HCT116 (cell line): ENCODE measurements at regions not wholly inside any gene's neighbourhood (a gene's known extent, or its start where the extent isn't known, plus 50 kb on each side); places are given as distances from the start of the nearest gene placed in this dataset.

Source experiments
- ATAC-seq: fragments of 200-7000 bp; cut with Tn5 transposase; 2 replicates; pipeline ENCODE4 v1.9.1; 2020; ENCODE audit warnings: mild to moderate bottlenecking, moderate library complexity
- BruUV-seq: library from RNA; stranded (reverse); fragments of 400-500 nt; replicated peaks from 2 replicates; lab custom pipeline; 2021; lab: Mats Ljungman, UMichigan
- CTCF ChIA-PET: fragments of 300-600 bp; sonication (Branson Sonifier 250); formaldehyde crosslinking; loops from one replicate; lab custom pipeline; 2021; ENCODE audit warnings: antibody characterized with exemption; lab: Charles Lee
- POLR2A ChIA-PET: fragments of 300-600, 350-600 bp; sonication (Branson Sonifier 250); formaldehyde crosslinking; loops from one replicate; lab custom pipeline; 2021; ENCODE audit warnings: antibody characterized with exemption; lab: Charles Lee
- RAD21 ChIA-PET, 2 experiments: fragments of 300-600 bp; sonication (Branson Sonifier 250); formaldehyde crosslinking; loops; one replicate each; lab custom pipeline; 2023; ENCODE audit warnings: low total read pairs in 2 of 2; ENCODE audit not compliant: uncharacterized antibody in 2 of 2, unreplicated experiment in 2 of 2, low non-redundant PET in 1 of 2; lab: Charles Lee
- DNase-seq: peaks from one replicate; pipeline ENCODE4 v3.0.0-alpha.2; 2010; ENCODE audit warnings: low read depth, low spot score
- H2AFZ ChIP-seq: fragments of 200-600 bp; shearing (Covaris generic), sonication (generic); 2 replicates; pipeline ENCODE4 v1.6.1; 2017; ENCODE audit warnings: low read depth, mixed run types, mixed read lengths, antibody characterized with exemption, low read length; ENCODE audit not compliant: poor library complexity, severe bottlenecking
- H3K27ac ChIP-seq: 2 replicates; pipeline ENCODE4 v1.5.1; 2012; ENCODE audit warnings: low read depth, low read length
- H3K27me3 ChIP-seq: fragments of 200-600 bp; sonication (generic); 2 replicates; pipeline ENCODE4 v1.6.1; 2016; ENCODE audit warnings: mixed run types, low read length, mixed read lengths; ENCODE audit not compliant: insufficient read depth
- H3K36me3 ChIP-seq, 2 experiments: fragments of 200-500 bp in 1 of 2; fragments of 200-600 bp in 1 of 2; sonication (Bioruptor generic) in 1 of 2; sonication (generic) in 1 of 2; 2 replicates each; pipeline versions ENCODE4 v1.5.1 to v1.6.1; 2014 to 2016; ENCODE audit warnings: low read length in 2 of 2, inconsistent platforms in 1 of 2, mixed read lengths in 1 of 2, mixed run types in 1 of 2; ENCODE audit not compliant: insufficient read depth in 2 of 2, control insufficient read depth in 1 of 2
- H3K4me1 ChIP-seq, 2 experiments: fragments of 200-600 bp in 1 of 2; sonication (generic) in 1 of 2; 2 replicates each; pipeline versions ENCODE4 v1.5.1 to v1.6.1; 2012 to 2017; ENCODE audit warnings: low read length in 2 of 2, inconsistent platforms in 1 of 2, mild to moderate bottlenecking in 1 of 2, mixed read lengths in 1 of 2, mixed run types in 1 of 2, moderate library complexity in 1 of 2; ENCODE audit not compliant: insufficient read depth in 2 of 2, control insufficient read depth in 1 of 2
- H3K4me2 ChIP-seq: fragments of 200-600 bp; sonication (generic); 2 replicates; pipeline ENCODE4 v1.6.1; 2017; ENCODE audit warnings: mixed run types, low read length, mixed read lengths
- H3K4me3 ChIP-seq, 2 experiments: fragments of 200-600 bp in 1 of 2; sonication (generic) in 1 of 2; replicated peaks in 1 of 2; 2 replicates each; pipeline ENCODE4 v1.5.1; 2011 to 2016; ENCODE audit warnings: low read length in 2 of 2, control low read depth in 1 of 2, low read depth in 1 of 2, mild to moderate bottlenecking in 1 of 2, mixed read lengths in 1 of 2, mixed run types in 1 of 2
- H3K79me2 ChIP-seq: fragments of 200-600 bp; sonication (generic); 2 replicates; pipeline ENCODE4 v1.6.1; 2017; ENCODE audit warnings: mild to moderate bottlenecking, mixed run types, low read length, moderate library complexity, mixed read lengths; ENCODE audit not compliant: insufficient read depth
- H3K9ac ChIP-seq: fragments of 200-600 bp; sonication (generic); 2 replicates; pipeline ENCODE4 v1.6.1; 2016; ENCODE audit warnings: low read length, mixed read lengths
- H3K9me2 ChIP-seq: fragments of 200-600 bp; sonication (generic), shearing (Covaris generic); 2 replicates; pipeline ENCODE4 v1.6.1; 2017; ENCODE audit warnings: mixed run types, mild to moderate bottlenecking, moderate library complexity; ENCODE audit not compliant: insufficient read depth
- H3K9me3 ChIP-seq, 2 experiments: fragments of 200-500 bp in 1 of 2; fragments of 200-600 bp in 1 of 2; sonication (Bioruptor generic) in 1 of 2; sonication (generic) in 1 of 2; 2 replicates each; pipeline ENCODE4 v1.6.1; 2014 to 2017; ENCODE audit warnings: low read length in 2 of 2, mixed read lengths in 2 of 2, inconsistent platforms in 1 of 2, low read depth in 1 of 2, mild to moderate bottlenecking in 1 of 2, mixed run types in 1 of 2, moderate library complexity in 1 of 2; ENCODE audit not compliant: control insufficient read depth in 1 of 2, insufficient read depth in 1 of 2
- H4K20me1 ChIP-seq: fragments of 200-600 bp; sonication (generic), shearing (Covaris generic); 2 replicates; pipeline ENCODE4 v1.6.1; 2017; ENCODE audit warnings: mixed run types, mild to moderate bottlenecking, moderate library complexity; ENCODE audit not compliant: insufficient read depth
- CEBPB ChIP-seq: IDR thresholded peaks from 2 replicates; pipeline ENCODE4 v1.6.1; 2012; ENCODE audit warnings: low read depth
- EGR1 ChIP-seq: IDR thresholded peaks from 2 replicates; pipeline ENCODE4 v1.6.1; 2012; ENCODE audit warnings: low read depth
- EZH2 ChIP-seq: fragments of 200-600 bp; sonication (generic); IDR thresholded peaks from 2 replicates; pipeline ENCODE4 v1.6.1; 2017; ENCODE audit warnings: antibody characterized with exemption, mixed run types
- EZH2phosphoT487 ChIP-seq: fragments of 200-600 bp; IDR thresholded peaks from 2 replicates; pipeline ENCODE4 v1.6.1; 2018; ENCODE audit warnings: antibody characterized with exemption, borderline replicate concordance
- FOSL1 ChIP-seq: IDR thresholded peaks from 2 replicates; pipeline ENCODE4 v1.6.1; 2012; ENCODE audit warnings: low read depth
- JUND ChIP-seq: IDR thresholded peaks from 2 replicates; pipeline ENCODE4 v1.6.1; 2012
- MAX ChIP-seq: IDR thresholded peaks from 2 replicates; pipeline ENCODE4 v1.6.1; 2012
- POLR2A ChIP-seq: IDR thresholded peaks from 2 replicates; pipeline ENCODE4 v1.7.0; 2011; ENCODE audit warnings: borderline replicate concordance; ENCODE audit not compliant: insufficient read depth, insufficient read length; ENCODE audit errors: extremely low read depth
- POLR2AphosphoS5 ChIP-seq: IDR thresholded peaks from 2 replicates; pipeline ENCODE4 v1.6.1; 2011; ENCODE audit warnings: mild to moderate bottlenecking, low read depth, low read length, moderate library complexity
- RAD21 ChIP-seq: IDR thresholded peaks from 2 replicates; pipeline ENCODE4 v1.6.1; 2012; ENCODE audit warnings: low read depth, mild to moderate bottlenecking
- REST ChIP-seq: IDR thresholded peaks from 2 replicates; pipeline ENCODE4 v1.6.1; 2012; ENCODE audit warnings: low read depth
- SP1 ChIP-seq: IDR thresholded peaks from 2 replicates; pipeline ENCODE4 v1.6.1; 2012; ENCODE audit warnings: low read depth
- SRF ChIP-seq: IDR thresholded peaks from 2 replicates; pipeline ENCODE4 v1.6.1; 2012; ENCODE audit warnings: low read depth
- TCF7L2 ChIP-seq: IDR thresholded peaks from 2 replicates; pipeline ENCODE4 v1.7.0; 2011; ENCODE audit warnings: borderline replicate concordance, inconsistent platforms; ENCODE audit not compliant: insufficient read depth, insufficient read length; ENCODE audit errors: extremely low read depth
- YY1 ChIP-seq: IDR thresholded peaks from 2 replicates; pipeline ENCODE4 v1.6.1; 2011; ENCODE audit warnings: low read length, low read depth, moderate library complexity, mild to moderate bottlenecking; ENCODE audit not compliant: insufficient replicate concordance; ENCODE audit errors: extremely low read depth
- ZBTB33 ChIP-seq: IDR thresholded peaks from 2 replicates; pipeline ENCODE4 v1.6.1; 2011; ENCODE audit warnings: mild to moderate bottlenecking, low read length, moderate library complexity; ENCODE audit not compliant: insufficient replicate concordance; ENCODE audit errors: extremely low read depth
- ZFX ChIP-seq: fragments of 450-650 bp; IDR thresholded peaks from 2 replicates; pipeline ENCODE4 v1.6.1; 2017
- ZNF274 ChIP-seq: fragments of 200-500 bp; sonication (Bioruptor generic); IDR thresholded peaks from 2 replicates; pipeline ENCODE4 v1.6.1; 2014; ENCODE audit warnings: mild to moderate bottlenecking, low read depth, low read length, inconsistent platforms
- intact Hi-C: fragments of 100-400 bp; cut with micrococcal nuclease; formaldehyde crosslinking; loops from 2 replicates; pipeline ENCODE4 v1.10.0; 2022
- TF ChIP-seq, protein P1 (sequence below): IDR thresholded peaks from 2 replicates; pipeline ENCODE4 v1.6.1; 2012

DNA sequence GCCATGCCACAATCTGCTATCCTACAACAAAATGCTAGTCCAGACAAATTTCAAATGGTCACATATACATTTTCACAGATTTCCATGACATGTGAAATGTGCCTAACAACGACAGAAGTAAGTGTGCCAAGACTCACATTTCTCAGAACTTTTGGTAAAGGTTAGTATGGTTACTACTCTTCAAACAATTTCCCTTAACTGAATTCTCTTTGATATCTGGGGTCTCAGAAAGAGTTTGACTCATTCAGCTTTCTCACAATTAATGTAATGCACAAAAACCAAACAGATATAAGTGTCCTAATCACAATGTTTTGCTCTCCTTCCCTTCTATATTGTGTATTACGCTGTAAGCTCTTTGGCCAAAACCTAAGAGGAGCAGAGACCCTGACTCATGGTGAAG is 122.4 kb upstream of the LEF1 start:
- POLR2A ChIA-PET: no interaction called here
- intact Hi-C loops: no loop called here
- RAD21 ChIA-PET: no interaction called here
- Histone ChIP-seq H3K9ac (no peak overlapping the region), H3K4me3 (no peak overlapping the region), H3K4me2 (no peak overlapping the region), H4K20me1 (no peaks in the 10 kb centered on the region), H3K4me1 (peaks cover 5 to 9% of the 10 kb centered on the region in 2 experiments; a peak in 3 of 4 replicates), H3K9me2 (no peaks in the 10 kb centered on the region), H2AFZ (no peak overlapping the region), H3K36me3 (no peaks in the 10 kb centered on the region), H3K27ac (no peak overlapping the region), H3K27me3 (no peaks in the 10 kb centered on the region), H3K79me2 (no peaks in the 10 kb centered on the region), H3K9me3 (no peaks in the 10 kb centered on the region)
- CTCF ChIA-PET: no interaction called here
- BruUV-seq: no TSS peak
- DNase-seq: no peak
- no peak for TF ChIP-seq JUND
- no peak for TF ChIP-seq REST
- no peak for TF ChIP-seq YY1
- TF ChIP-seq RAD21: no peak
- TF ChIP-seq POLR2A: no peak
- no peak for TF ChIP-seq SRF
- no peak for TF ChIP-seq TCF7L2
- no peak for TF ChIP-seq FOSL1
- TF ChIP-seq ZBTB33: no peak
- TF ChIP-seq SP1: no peak
- no peak for TF ChIP-seq ZFX
- TF ChIP-seq MAX: no peak
- no peak for TF ChIP-seq EZH2phosphoT487
- TF ChIP-seq EZH2: no peak
- no peak for TF ChIP-seq ZNF274
- no peak for TF ChIP-seq EGR1
- TF ChIP-seq, protein P1, sequence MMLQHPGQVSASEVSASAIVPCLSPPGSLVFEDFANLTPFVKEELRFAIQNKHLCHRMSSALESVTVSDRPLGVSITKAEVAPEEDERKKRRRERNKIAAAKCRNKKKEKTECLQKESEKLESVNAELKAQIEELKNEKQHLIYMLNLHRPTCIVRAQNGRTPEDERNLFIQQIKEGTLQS: no peak
- TF ChIP-seq POLR2AphosphoS5: no peak
- no peak for TF ChIP-seq CEBPB
- ATAC-seq: no peak
